Body of pancreas (tissue), 4 donors: ENCODE measurements at regions not wholly inside any gene's neighbourhood (a gene's known extent, or its start where the extent isn't known, plus 50 kb on each side); places are given as distances from the start of the nearest gene placed in this dataset.

Source experiments
- POLR2A ChIP-seq, 3 donors: fragments of 450-650 bp; IDR thresholded peaks; one replicate each; pipeline ENCODE4 v1.6.1; 2016; ENCODE audit warnings: antibody characterized with exemption in 3 of 3, mild to moderate bottlenecking in 2 of 3
- TF ChIP-seq, protein P1 (sequence below), 7 experiments: fragments of 450-650 bp in 4 of 7; fragments of 200-600 bp in 3 of 7; sonication (generic) in 3 of 7; IDR thresholded peaks; one replicate each; pipeline ENCODE4 v1.5.1; 2016 to 2019; ENCODE audit warnings: antibody characterized with exemption in 7 of 7

DNA sequence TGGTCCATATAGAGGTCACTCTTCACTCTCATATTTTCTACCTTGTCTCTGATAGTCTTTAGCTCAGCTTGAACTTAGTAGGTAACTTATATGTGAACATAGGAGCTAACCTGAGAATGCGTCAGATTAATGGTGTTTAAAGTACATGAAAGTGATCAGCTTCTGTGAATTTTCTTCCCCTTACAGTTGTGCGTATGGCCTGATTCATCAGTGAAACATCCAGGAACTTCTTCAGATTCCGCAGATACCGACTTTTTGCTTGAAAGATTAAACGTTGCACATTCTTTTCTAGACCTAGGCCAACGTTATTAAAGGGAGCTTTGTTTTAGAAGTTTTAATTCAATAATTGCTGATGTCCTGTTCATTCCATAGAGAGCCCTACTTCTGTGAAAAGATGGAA, 1945.1 kb upstream of the SEL1L start:
- TF ChIP-seq, protein P1, sequence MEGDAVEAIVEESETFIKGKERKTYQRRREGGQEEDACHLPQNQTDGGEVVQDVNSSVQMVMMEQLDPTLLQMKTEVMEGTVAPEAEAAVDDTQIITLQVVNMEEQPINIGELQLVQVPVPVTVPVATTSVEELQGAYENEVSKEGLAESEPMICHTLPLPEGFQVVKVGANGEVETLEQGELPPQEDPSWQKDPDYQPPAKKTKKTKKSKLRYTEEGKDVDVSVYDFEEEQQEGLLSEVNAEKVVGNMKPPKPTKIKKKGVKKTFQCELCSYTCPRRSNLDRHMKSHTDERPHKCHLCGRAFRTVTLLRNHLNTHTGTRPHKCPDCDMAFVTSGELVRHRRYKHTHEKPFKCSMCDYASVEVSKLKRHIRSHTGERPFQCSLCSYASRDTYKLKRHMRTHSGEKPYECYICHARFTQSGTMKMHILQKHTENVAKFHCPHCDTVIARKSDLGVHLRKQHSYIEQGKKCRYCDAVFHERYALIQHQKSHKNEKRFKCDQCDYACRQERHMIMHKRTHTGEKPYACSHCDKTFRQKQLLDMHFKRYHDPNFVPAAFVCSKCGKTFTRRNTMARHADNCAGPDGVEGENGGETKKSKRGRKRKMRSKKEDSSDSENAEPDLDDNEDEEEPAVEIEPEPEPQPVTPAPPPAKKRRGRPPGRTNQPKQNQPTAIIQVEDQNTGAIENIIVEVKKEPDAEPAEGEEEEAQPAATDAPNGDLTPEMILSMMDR (IDR thresholded peaks at IDR 0.05), result no peak
- no peak for TF ChIP-seq POLR2A (IDR thresholded peaks at IDR 0.05)
